C1 segment of cervical spinal cord (tissue), 14 donors: ENCODE measurements at regions not wholly inside any gene's neighbourhood (a gene's known extent, or its start where the extent isn't known, plus 50 kb on each side); places are given as distances from the start of the nearest gene placed in this dataset.
A peak's percentile ranks its signal among the peaks of the same experiment; 100 is the strongest.

Experiments used
- DNase-seq, 14 donors: peaks; one replicate each; lab custom pipeline; 2025; lab: John Stamatoyannopoulos, UW

DNA sequence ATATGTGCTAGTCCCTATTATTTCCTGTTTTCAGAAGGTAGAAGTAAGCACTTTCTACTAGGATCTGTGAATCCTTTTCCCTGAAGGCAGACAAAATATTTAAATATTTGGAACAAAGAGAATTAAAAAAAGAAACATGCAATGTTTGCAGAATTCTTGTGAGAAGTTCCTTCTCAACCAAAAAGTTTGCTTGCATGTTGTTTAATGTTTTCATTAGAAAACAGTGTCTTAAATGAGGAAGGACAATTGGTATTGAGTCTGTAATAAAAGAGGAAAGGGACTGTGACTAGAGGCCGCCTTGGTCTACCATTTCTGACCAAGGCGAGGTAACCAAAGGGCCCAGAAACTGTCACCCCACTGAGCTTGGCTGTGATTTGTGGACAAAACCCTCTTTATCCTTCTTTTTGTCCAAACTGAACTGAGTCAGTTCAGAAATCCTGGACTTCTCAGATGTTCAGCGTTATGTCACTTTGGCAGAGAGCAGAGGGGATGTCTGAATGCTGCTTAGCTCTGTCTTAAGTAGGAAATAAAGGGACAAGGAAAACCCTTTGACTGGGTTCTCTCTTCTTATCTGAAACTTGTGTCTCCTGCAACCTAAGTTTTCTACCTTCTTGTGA is 129.8 kb upstream of the CPM start:
- peak in 5 of 14 donors; percentile 3 to 28 (median 15) for DNase-seq

DNA sequence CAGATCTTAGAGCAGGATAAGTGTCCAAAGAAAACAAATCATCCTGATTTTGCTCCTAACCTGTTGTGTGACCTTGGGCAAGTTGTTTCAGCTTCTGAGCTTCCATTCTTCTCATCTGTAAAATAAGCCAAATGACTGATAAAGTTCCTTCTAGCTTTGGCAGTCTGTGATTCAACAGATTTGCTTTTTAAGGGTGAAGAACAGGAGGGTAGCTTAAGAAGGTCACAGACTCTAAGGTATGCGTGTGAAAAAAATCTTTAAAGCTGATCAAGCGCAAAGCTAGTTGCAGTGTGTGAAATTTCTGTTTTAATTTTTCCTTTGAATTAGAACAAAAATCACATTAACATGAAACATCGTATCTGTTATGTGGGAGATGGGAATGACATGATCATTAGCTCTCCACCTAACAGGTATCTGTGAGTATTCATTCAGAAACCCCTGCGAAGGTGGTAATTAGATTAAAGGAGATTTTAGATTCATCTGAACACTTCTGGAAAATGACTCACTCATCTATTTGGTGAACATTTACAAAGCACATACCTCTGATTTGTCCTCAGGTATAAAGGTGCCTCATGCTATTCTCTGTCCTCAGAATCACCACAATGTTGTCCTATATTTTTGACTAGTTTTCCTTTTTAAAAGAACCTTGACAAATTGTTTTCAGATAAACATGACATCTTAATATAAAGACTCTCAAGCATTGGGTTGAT is 131.9 kb upstream of the CPM start:
- no peak for DNase-seq

GRCh38 chr12:69065775-69066174 is 132.8 kb upstream of the CPM start:
- no peak for DNase-seq

DNA sequence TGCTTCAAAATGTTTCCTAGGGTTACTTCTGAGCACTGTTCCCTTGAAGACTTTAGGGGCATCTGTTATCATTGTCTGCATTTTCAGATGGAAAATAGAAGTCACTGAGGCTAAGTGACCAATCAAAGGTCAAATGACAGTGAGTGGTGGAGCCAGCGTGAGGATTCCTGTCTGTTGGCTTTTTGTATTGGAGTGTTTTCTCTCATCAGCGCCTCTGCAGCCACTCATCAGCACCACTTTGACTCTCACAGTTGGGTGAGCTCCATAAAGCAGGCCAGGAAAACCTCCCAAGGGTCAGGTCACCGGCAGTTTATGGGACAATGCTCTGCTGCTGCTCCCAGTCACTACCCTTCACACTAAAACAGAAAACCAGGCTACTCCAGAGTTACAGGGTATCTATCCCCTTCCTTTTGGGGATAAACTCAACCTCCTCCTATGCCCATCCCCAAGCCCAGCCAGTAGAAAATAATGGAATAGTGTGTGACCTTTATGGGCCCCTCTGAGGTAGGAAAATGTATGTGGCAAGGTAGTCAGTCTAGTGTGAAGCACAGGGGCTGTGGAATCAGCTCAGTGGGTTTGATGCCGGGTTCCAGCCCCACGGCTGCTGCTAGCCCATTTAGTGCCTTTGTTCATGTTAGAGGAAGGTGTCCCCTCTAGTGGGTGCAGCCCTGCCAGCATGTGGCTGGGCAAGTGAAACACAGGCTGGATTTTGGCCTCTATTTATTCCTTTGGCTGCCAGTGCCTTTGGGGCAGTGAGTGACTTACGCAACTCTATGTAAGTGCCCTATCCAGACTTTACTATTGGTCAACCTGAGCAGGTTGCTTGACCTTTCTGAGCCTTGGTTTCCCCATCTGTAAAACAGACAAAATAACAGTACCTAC is 133.8 kb upstream of the CPM start:
- DNase-seq, result peak in 3 of 14 donors; percentile 9 to 17 (median 12)

GRCh38 chr12:69067713-69068112 is 134.7 kb upstream of the CPM start:
- DNase-seq, result no peak

- DNase-seq, result no peak
These were observed 135.5 kb upstream of the CPM start for GRCh38 chr12:69068448-69068847.

DNA sequence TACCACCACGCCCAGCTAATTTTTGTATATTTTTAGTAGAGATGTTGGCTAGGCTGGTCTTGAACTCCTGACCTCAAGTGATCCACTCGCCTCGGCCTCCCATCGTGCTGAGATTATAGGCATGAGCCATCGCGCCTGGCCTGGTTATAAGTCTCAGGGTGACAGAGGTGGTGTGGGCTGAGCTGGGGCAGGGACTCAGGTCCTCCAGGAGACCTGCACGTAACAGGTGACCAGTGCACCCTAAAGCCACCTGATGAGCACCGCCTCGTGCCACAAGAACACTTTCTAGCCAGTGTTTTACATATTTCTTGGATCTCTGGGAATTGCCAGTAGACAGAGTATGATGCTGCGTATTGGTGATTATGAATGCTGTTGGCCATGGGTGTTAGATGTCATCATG is 136.5 kb upstream of the CPM start:
- DNase-seq, result no peak

DNA sequence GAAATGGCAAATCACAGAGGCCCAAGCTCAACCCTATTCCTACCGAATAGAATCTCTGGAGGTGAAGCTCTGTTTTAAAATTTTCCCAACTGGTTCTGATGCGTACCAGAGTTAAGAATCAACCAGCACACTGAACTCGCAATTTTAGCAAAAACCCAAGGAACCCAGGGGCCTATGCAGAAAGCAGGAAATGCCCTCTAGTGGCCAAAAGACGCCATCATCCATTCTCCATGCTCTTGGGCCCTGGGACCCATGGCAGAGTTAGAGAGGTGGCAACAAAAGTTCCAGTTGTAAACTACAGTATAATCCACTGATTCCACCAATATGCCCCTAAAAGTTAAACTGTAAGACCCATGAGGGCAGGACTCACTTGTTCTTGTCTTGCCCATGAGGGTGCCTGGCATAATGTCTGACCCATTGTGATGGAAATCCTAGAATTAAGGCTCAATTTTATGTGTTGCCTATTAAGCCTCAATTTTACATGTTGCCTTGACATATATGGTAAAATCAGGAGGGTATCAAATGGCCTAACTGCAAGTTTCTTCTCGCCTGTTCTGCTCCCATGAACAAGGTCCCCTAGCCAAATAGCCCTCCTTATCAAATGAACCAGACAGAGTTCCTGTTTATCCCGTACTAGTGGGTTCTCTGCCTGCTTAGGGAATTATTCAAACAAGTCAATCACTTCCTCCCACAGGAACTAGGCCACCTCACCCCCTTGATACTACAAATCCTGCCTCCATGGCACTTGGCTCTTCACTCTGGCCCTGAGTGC is 137.5 kb upstream of the CPM start:
- DNase-seq, result peak in 9 of 14 donors; percentile 14 to 65 (median 45)

DNA sequence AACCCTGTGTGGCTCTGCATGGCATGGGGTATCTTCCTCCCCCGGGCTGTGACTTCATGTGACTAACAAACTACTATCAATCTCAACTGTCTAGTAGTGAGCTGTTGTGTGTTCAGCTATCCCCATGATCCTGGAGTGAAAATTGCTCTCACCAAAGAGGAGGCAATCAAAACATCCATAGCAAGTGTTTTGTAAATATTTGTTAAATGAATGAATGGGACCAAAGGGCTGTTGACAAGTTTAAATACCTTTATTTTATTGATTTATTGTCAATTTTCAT is 138.1 kb upstream of the CPM start:
- DNase-seq, result no peak

- DNase-seq, result no peak
These were observed 140.1 kb upstream of the CPM start for GRCh38 chr12:69073035-69073434.

DNA sequence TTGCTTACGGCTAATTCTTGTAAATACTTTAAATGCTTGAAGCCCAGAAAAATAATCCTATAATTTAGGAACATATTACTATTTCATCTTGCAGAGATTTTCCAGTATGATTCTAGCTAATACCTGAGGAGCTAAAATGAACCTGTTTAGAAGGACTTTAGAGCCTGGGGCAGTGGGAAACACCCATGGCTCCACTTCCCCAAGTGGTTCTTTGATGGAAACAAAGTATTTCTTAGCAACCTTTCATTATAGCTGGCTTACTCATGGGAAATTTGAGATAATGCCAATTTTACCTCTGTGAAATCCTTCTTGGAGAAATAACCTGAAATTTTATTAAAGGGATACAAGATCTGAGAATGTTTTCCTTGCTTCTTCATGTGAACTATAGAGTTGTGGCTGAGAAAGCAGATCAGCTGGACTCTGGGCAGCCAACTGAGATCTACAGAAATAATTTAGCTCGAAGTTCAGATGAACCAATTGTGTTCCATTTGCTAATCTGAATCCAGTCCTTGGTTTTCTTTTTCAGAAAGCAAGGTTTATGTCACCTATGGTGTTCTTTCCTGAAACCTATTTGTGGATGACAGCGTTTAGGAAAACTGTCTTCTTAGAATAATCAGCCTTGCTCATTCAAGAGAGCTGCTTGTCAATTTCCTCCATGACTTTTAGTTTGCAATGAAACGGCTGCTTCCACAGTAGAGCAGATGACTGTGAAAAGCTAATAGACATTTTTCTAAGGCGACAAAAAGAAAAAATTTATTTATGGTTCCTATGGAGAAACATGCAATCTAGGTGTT is 141.8 kb upstream of the CPM start:
- no peak for DNase-seq

DNA sequence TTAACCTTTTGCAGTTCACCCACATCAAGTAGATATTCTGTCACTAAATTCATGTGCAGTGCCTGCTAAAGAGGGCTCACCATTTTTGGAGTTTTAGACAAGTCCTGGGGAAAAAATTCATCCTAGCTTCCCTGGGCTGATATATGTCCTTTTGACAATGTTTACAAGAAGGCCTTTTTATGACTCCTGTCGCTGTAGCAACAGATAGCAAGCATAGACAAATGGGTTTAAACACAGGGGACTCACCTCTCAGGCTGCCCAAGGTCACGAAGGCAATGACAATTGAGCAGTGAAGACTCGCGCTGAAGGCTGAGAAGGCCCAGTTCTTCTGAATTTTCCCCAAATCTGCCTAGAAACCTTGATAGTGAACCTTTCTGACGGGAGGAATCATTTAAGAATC is 150.7 kb upstream of the CPM start:
- no peak for DNase-seq

DNA sequence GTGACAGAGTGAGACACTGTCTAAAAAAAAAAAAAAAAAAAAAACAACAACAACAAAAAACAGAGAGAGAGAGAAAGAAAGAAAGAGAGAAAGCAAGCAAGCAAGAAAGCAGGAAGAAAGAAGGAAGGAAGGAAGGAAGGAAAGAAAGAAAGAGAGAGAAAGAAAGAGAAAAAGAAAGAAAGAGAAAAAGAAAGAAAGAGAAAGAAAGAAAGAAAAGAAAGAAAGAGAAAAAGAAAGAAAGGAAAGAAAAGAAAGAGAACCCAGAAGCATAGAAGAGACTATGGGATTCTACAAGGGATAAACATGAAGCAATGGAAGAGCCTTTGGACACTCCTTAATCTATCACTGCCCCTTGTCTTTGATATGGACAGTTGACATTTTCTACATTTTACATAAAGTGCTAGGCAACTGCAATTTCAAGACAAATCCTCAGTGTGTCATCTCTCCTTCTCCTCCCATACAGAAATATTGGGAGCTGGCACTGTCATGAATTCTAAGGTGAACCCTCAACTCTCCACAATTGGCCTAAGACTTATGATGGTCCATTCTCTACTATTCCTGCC is 151.9 kb upstream of the CPM start:
- DNase-seq, result no peak

- DNase-seq, result no peak
These were observed 152.9 kb upstream of the CPM start for GRCh38 chr12:69085852-69086251.

GRCh38 chr12:69087986-69088385 is 151.4 kb upstream of the CPSF6 start:
- DNase-seq, result no peak

DNA sequence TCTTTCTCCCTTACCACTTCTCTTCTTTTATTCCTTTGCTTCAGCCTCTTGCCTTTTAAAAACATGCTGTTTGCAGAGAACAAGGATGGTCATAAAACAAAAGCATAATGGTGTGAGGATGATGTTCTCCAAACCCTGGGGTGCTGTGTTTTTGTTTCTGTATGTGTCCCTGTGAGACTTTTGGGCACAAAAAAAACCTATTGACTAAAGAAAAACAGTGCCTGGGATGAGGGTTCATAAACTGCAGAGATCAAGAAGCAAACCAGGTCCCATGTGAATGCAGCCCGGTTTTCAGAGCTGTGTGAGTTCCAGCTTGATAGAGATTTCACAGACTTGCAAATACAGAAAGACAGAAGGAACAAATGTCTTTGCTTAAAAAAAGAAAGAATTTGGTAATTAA is 148.6 kb upstream of the CPSF6 start:
- no peak for DNase-seq

GRCh38 chr12:69091442-69092017 is 147.8 kb upstream of the CPSF6 start:
- no peak for DNase-seq

DNA sequence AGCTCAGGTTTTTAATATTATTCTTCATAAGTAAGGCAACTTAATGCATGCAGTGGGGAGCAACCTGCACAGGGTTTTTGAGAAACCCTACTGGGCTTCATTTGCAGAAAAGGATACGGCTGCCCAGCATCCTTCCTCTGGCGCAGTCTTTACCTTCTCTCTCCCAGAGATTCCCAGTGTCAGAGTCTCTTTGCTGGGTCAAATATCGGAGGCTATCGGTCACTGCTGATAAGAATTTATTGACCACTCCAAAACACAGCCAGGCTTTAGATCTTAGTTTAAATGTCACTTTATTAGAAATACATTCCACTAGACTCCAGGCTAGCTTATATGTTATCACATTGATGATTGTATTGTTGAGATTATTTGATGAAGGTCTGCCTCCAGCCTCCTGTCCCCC is 147.2 kb upstream of the CPSF6 start:
- no peak for DNase-seq

- no peak for DNase-seq
These were observed 144.7 kb upstream of the CPSF6 start for GRCh38 chr12:69094606-69095216.
